GM18502 (cell line): ENCODE measurements at regions not wholly inside any gene's neighbourhood (a gene's known extent, or its start where the extent isn't known, plus 50 kb on each side); places are given as distances from the start of the nearest gene placed in this dataset.
"Not testable (repeated sequence)": the region's sequence is repeated elsewhere in the genome, so short reads cannot be mapped to it uniquely, and the experiment has no call there.

Source experiments
- ATAC-seq: cut with Tn5 transposase; IDR thresholded peaks from one replicate; pipeline ENCODE4 v1.9.1; 2021; ENCODE audit warnings: mild to moderate bottlenecking; ENCODE audit not compliant: unreplicated experiment, poor library complexity

DNA sequence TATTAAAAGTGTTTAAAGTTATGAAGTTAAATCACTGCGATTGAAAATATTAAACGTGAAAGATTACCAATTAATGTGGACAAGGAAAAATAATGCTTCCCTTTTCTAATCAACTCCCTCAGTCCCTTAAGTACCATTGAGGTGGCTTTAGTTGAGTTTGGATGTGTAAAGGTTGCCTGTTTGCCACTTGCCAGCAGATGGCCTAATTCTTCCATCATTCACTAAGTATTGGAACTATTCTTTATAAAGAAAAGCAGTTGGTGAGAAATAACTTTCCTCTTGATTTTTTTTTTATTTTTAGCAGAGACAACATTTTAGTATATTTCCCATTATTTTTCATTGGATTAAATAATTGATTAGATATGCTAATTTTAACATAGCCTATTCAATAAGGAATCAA is 295.9 kb upstream of the TACR3 start:
- ATAC-seq: no peak

DNA sequence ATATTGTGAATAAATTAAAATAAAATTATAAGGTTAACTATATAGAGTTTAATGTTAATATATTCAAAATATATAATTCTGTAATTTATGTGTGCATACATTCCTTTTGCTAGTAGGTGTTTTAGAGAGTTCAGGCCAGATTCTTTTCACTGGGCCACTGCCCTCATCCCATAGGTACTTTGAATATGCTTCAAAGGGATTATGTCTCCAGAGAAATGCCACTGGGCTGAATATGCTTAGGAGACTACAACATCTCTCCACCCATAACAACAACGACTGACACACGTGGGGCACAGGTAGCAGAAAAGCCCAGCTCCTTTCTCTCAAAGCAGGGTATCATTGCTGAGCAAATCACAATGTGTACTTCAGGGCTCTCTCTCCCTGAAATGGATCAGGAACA is 290.9 kb upstream of the TACR3 start:
- no peak for ATAC-seq

DNA sequence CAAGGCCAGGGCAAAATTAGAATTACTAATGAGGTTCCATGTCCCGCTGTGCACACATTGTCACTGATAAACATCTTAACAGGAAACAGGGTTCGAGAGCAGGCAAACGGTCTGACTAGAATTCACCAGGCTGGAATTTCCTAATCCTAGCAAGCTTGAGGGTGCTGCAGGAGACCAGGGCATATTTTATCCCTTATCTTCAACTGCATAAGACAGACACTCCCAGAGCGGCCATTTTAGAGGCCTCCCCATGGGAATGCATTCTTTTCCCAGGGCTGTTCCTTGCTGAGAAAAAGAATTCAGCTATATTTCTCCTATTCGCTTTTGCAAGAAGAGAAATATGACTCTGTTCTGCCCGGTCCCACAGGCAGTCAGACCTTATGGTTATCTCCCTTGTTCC is 282.5 kb upstream of the TACR3 start:
- ATAC-seq: not testable (repeated sequence)

DNA sequence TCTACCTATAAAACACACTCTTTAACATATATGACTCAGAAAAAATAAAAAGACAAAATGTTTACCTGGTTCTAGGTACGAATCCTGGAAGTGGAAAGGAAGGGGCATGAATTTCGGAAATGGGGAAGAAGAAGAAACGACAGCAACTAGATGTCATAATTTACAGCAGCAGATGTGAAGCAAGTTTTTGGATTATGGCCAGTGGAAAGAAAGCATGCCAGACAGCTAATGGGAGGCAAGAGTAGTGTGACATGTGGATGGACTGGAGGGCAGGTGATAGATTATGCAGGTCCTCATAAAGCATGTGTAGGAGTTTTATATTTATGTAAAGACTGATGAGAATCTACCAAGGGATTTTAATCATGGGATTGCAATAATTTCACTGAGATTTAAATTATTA is 279.0 kb upstream of the TACR3 start:
- ATAC-seq: no peak

DNA sequence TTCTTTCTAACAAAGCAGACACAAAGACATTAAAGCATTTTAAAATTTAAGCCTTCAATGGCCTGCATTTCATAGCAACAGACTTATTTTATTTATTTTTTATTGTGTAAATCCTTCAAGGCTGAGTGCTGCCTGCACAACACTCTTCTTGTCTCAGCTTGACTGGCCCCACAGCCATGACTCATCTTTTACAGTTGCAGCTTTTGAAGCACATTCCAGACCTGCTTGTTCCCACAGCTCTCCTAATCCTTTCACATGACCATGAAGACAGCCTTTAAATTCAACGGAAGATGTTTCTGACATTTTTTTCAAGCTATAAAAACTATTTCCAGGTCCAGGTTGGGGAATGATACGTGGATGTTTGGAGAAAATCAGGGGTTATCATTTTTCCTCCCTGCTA is 276.9 kb upstream of the TACR3 start:
- ATAC-seq: no peak

DNA sequence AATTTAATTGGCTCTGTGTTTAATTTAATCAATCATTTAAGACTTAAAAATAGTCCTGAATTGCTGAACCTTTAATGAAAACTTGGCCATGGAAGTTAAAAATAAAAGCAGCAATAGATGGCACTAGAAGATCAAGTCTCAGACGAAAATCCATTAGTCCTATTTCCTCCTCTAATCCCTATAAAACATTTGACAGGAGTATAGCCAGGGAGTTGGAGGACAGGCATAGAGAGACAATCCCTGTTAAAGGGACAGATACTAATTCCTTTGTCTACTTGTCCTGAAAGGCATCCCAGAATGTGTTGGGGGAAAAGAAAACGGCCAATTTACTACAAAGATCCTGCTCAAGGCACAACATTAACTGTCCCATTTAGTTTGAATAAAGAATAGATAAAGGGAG is 276.3 kb upstream of the TACR3 start:
- ATAC-seq: no peak

DNA sequence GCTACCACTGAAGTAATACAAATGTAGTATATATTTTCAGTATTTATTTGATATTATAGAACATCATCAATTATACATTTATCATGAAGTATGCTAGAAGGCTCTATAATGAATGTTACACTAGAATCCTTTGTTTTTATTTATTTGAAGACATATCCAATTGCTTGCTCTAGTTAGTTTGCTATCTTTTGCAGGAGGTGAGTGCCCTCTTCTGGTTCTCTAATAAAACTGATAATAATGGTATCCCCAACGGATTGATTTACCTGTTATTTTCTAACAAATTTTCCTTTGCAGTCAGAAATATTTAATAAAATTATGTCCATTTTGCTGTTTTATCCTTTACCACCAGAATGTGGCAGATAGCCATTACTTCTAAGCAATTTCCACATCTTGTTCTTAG is 274.3 kb upstream of the TACR3 start:
- no peak for ATAC-seq

DNA sequence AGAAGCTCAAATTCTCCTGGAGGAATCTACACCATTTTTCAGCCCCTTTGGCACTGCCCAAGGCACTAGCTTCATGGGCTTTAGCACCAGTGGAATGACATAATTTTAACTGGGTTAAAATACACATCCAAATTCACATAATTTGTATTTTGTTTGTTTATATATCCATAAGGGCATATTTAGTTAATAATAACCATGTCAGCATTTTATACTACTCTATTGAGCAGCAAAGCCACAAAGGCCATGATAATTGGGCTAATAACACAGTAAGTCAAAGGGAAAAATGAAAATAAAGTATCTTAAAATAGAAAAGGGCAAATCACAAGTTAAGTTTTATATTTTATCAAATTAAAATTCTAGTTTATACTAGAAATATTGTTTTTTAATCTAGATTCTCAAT is 262.7 kb upstream of the TACR3 start:
- no peak for ATAC-seq

DNA sequence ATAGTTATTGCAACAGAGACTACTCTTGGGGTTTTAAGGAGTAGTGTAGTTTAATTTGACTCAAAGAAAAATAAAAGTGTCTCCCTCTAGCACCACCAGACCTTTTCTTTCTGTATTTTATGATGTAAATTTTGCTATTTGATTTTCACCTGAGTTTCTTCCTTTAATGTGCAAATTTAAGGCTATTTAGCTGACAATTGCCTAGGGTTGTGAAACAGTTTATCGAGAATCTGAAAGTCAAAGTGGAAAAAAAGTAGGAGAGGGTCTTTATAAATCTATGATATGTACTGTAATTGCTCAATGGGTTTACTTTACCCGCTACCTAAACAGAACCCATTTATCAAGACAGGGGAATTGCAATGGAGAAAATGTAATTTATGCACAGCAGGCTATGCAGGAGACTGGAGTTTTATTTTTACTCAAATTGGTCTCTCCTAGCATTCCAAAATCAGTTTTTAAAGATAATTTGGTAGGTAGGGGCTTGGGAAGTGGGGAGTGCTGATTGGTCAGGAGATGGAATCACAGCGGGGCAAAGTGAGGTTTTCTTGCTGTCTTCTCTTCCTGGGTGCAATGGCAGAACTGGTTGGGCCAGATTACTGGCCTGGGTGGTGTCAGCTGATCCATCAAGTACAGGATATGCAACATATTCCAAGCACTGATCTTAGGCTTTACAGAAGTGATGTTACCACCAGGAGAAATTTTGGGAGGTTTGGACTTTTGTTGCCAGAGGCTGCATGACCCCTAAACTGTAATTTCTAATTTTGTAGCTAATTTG is 228.6 kb upstream of the TACR3 start:
- ATAC-seq: no peak

DNA sequence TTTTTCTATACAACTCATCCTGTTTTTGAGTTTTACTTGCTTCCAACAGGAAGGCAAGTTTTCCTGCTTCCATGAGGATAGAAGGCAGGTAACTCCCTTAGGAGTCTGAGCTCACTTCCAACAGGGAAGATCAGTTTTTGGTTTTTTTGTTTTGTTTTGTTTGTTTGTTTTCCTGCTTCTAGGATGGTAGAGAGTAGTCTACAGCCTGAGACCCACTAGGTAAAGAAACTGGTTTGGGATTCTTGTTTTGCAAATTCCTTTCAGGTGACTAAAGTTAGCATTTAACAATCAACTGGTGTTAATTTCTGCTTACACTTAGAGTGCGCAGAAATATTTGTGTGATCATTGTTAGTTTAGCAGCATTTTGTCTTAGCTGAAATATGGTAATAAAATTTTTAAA is 227.8 kb upstream of the TACR3 start:
- ATAC-seq: no peak

DNA sequence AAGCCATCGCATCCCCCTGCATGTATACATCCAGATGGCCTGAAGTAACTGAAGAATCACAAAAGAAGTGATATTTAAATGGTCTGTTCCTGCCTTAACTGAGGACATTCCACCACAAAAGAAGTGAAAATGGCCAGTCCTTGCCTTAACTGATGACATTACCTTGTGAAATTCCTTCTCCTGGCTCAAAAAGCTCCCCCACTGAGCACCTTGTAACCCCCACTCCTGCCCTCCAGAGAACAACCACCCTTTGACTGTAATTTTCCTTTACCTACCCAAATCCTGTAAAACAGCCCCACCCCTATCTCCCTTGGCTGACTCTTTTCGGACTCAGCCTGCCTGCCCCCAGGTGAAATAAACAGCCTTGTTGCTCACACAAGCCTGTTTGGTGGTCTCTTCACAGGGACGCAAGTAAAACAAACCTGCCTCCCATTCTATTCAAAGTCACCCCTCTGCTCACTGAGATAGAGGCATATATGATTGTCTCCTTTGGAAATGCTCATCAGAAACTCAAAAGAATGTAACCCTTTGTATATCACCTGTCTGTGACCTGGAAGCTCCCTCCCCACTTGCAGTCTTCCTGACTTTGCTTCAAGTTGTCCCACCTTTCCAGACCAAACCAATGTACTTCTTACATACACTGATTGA is 227.0 kb upstream of the TACR3 start:
- not testable (repeated sequence) for ATAC-seq

DNA sequence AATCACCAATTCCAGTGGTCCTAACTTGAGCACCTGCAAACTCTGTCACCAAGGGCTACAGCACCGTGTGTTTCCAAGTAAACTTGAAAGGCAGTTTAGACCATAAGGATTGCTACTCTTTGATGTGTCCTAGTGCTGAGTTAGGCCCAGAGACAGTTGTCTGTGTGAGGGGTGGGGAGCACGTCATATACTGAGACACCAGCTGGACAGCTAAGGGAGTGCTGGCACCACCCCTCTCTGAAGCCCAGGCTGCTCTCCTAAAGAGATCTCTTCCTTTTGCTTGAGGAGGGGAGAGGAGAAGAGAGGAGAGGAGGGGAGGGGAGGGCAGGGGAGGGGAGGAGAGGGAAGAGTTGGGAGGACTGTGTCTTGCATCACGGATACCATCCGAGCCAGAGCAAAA is 218.7 kb upstream of the TACR3 start:
- ATAC-seq: no peak

DNA sequence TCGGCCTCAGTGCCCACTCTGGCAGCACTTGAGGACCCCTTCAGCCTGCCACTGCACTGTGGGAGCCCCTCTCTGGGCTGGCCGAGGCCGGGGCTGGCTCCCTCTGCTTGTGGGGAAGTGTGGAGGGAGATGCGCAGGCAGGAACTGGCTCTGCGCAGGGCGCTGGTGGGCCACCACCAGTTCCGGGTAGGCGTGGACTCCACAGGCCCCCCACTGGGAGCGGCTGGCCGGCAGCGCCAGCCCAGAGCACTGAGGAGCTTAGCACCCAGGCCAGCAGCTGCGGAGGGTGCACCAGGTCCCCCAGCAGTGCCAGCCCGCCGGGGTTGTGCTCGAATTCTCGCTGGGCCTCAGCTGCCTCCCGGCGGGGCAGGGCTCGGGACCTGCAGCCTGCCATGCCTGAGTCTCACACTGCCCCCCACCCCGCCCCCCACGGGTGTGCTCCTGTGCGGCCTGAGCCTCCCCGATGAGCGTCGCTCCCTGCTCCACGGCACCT is 216.9 kb upstream of the TACR3 start:
- no peak for ATAC-seq

DNA sequence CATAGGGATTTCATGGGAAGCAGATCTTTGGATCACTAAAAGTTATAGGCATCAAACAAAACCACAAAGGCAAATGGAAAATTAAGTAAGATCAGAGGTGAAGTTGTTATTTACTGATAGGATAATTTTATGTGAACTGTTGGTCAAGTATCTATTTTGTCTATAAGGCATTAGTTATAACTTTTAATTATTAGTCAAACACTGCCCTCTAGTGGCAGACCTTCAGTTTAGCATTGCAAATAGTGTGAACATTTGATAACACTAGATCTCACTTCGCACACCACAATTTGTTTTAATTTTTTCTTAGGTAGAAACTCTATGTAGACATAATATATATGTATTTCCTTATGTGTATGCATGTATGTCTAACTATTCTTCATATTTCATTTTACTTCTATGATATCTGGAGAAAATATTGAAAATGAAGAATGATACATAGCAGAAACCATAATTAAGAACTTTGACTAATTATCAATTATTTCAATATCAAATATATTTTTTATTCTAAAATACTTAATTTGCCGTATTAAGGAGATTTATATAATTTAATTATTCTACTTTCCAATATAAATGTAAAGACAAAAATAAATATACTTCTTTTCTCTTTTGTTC is 214.5 kb upstream of the TACR3 start:
- peak; percentile 86 for ATAC-seq

DNA sequence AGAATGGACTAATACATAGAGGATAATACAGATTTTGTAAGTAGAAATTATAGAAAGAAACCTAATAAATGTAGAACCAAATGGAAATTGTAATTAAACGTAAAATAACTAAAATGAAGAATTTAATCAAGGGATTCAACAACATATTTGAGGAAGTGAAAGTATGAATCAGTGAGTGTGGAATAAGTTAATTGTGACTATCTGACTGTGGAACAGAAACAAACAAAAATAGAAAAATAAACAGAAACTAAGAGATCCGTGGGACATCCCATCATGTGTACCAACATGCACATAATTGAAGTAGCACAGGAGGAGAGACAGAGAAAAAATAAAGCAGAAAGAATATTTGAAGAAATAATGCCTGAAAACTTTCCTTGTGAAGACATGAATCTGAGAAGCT is 208.6 kb upstream of the TACR3 start:
- ATAC-seq: no peak

DNA sequence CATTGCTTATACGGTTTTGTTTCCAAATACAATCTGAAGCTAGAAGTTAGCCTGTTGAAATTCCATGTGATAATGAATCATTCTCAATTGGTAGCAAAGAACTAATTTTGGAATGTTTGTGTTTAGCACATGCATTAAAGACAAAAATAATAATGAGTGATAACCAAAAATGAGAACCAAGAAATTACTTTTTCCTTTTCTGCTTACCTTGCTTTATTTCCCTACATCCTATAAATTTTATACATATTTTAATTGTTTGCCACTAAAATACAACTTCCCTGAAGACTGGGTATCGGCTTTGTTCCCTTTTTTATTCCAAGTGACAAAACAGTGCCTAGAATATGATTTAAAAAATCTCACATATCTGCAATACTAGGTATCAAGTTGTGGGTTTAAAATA is 203.8 kb upstream of the TACR3 start:
- ATAC-seq: no peak

DNA sequence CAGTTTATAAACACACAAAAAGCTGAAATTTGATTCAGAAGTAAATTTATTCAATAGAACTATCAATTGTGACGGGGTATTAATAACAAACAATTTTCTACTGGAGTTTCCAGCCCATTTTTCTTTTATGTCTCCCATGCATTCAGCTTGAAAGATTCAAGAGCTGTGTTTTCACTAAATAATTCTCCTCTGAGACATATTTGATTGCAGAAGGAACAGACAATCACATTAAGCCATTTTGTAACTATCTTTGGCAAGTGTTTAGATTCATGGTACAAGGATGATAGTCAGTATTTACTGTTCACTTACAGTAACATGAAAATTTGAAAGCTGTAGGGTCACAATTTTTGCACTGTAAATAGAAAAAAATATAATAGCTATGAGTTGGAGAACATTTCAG is 198.4 kb upstream of the TACR3 start:
- ATAC-seq: no peak

DNA sequence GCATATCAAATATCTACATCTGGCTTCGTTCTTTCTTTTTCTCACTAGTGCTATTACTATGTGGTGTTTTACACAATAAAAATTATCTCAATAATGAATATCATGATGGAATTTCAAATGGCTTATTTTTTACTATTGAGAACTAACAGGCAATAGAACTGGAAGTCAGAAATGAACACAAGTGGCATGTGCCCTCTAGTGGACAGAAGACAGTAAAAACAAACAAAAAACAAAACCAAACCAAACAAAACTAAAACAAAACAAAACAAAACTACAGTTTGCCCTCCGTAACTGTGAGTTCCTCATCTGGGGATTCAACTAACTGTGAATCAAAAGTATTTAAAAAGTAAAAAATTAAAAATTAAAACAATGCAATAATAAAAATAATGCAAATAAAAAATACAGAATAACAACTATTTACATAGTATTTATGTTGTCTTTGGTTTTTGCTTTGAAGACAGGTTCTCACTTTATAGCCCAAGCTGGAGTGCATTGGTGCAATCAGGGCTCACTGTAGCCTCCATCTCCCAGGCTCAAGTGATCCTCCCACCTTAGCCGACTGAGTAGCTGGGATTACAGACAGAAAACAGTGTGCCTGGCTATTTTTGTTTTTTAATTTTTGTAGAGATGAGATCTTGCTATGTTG is 195.6 kb upstream of the TACR3 start:
- peak; percentile 90 for ATAC-seq

DNA sequence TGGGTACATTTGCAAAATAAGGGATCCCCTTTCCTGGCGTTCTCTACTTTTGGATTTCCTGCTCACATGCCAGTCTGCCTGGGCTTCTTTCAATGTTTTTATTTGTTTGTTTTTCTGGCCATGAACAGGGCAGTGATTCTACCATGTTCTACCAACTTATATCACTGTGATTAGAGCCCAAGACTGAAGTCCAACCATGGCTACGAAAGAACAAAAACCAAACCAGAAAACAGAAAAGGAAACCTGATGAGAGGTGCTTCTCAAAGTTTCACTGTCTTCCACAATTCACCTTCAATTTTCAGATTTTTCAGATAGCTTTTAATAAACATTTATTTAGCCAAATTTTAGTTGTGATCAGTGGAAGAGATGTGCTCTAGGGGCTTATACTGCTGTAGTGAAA is 187.6 kb upstream of the TACR3 start:
- ATAC-seq: no peak

DNA sequence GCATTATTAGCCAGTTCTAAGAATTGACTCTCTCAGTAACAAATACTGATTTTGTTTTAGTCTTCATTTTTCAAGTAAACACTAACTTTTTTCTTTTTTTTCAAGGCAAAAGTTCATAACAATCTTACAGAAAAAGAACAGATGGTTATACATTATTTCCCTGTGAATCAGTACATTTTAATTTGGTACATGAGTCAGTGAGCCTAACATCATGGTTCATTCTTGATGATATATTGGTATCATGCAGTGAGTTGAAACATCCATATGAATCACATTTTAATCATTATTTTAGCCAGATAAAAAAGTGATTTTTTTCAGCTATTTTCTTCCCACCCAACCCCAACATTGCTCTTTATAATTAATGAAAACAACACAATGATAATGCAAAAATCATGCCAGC is 184.3 kb upstream of the TACR3 start:
- ATAC-seq: no peak

DNA sequence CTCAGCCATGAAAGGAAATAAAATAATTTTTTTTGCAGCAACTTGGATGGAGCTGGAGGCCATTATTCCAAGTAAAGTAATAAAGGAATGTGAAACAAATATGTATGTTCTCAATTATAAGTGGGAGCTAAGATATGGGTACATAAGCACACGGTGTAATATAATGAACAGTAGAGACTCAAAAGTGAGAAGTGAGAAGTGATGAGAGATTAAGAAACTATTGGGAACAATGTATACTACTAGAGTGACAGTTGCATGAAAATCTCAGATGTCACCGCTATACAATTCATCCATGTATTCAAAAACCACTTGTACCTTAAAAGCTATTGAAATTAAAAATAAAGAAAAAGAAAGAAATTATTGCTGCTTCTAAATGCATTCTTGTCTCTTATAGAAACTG is 182.9 kb upstream of the TACR3 start:
- ATAC-seq: no peak
